NT2/D1 (cell line): ENCODE measurements at regions not wholly inside any gene's neighbourhood (a gene's known extent, or its start where the extent isn't known, plus 50 kb on each side); places are given as distances from the start of the nearest gene placed in this dataset.

Experiments
- DNase-seq: peaks from one replicate; pipeline ENCODE4 v3.0.0-alpha.2; 2011; ENCODE audit warnings: low read depth, low spot score
- H3K27me3 ChIP-seq: 2 replicates; pipeline ENCODE4 v1.6.0; 2011; ENCODE audit warnings: mild to moderate bottlenecking; ENCODE audit not compliant: insufficient read length, insufficient read depth
- H3K36me3 ChIP-seq: 2 replicates; pipeline ENCODE4 v1.6.1; 2011; ENCODE audit warnings: mild to moderate bottlenecking, low read length, mixed read lengths; ENCODE audit not compliant: insufficient read depth, insufficient read length
- H3K4me1 ChIP-seq: 2 replicates; pipeline ENCODE4 v1.5.1; 2011; ENCODE audit not compliant: insufficient read depth, insufficient read length
- H3K4me3 ChIP-seq: 2 replicates; pipeline ENCODE4 v1.5.1; 2011; ENCODE audit warnings: low read depth; ENCODE audit not compliant: insufficient read length
- H3K9ac ChIP-seq: 2 replicates; pipeline ENCODE4 v1.6.0; 2011; ENCODE audit warnings: low read depth; ENCODE audit not compliant: insufficient read length
- H3K9me3 ChIP-seq: 2 replicates; pipeline ENCODE4 v1.5.1; 2011; ENCODE audit warnings: mild to moderate bottlenecking, low read length; ENCODE audit not compliant: insufficient read depth
- SUZ12 ChIP-seq: IDR thresholded peaks from 2 replicates; pipeline ENCODE4 v1.6.1; 2011; ENCODE audit not compliant: insufficient read length, insufficient read depth; ENCODE audit errors: extremely low read depth
- YY1 ChIP-seq: IDR thresholded peaks from 2 replicates; pipeline ENCODE4 v1.6.1; 2011; ENCODE audit not compliant: insufficient read length, insufficient read depth
- ZNF274 ChIP-seq: IDR thresholded peaks from 2 replicates; pipeline ENCODE4 v1.6.1; 2011; ENCODE audit warnings: mild to moderate bottlenecking, low read depth, low read length

GRCh38 chr1:90204023-90204590 is 209.2 kb downstream of the ZNF326 start:
- no peaks in the 10 kb centered on the region for H3K9me3 ChIP-seq
- TF ChIP-seq ZNF274 (no peak), YY1 (no peak), SUZ12 (no peak)
- no peak overlapping the region for H3K4me3 ChIP-seq
- peak; percentile 27 for DNase-seq
- H3K27me3 ChIP-seq = no peaks in the 10 kb centered on the region
- H3K4me1 ChIP-seq = peaks cover 6% of the 10 kb centered on the region
- H3K36me3 ChIP-seq = no peaks in the 10 kb centered on the region
- no peak overlapping the region for H3K9ac ChIP-seq

GRCh38 chr1:90201467-90202358 is 206.8 kb downstream of the ZNF326 start:
- peaks cover 2% of the 10 kb centered on the region for H3K4me1 ChIP-seq
- H3K9ac ChIP-seq = no peak overlapping the region
- H3K36me3 ChIP-seq = no peaks in the 10 kb centered on the region
- no peaks in the 10 kb centered on the region for H3K9me3 ChIP-seq
- DNase-seq = no peak
- no peak overlapping the region for H3K4me3 ChIP-seq
- TF ChIP-seq YY1 (no peak), SUZ12 (no peak), ZNF274 (no peak)
- H3K27me3 ChIP-seq = no peaks in the 10 kb centered on the region

DNA sequence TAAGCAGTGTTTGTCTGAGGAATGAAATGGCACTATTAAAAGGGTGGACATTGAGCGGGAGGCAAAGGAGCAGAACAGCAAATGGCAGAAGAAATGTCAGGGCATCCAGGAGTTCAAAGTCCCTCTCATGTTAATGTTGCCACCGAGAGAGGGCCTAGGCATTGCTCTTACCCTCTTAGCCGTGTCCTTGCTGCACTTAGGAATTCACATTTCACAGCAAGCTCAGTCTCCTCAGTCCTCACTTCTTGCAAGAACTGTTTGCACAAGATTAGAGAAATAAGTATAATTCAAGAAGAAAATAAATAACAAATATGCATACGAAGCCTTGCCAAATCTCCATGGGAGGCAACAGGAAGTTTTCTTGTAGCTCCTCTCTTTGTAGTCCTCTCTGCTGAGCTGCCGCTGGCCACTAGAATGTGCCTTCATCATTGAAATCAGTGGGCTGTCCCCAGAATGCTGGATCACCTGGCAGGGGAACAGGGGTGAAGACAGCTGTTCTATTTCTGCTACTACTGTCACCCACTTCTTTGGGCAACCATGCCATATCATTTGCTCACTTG is 205.8 kb downstream of the ZNF326 start:
- H3K9ac ChIP-seq = no peak overlapping the region
- H3K4me3 ChIP-seq = no peak overlapping the region
- H3K4me1 ChIP-seq = peaks cover 2% of the 10 kb centered on the region
- no peaks in the 10 kb centered on the region for H3K9me3 ChIP-seq
- H3K36me3 ChIP-seq = no peaks in the 10 kb centered on the region
- TF ChIP-seq YY1 (no peak), SUZ12 (no peak), ZNF274 (no peak)
- H3K27me3 ChIP-seq = no peaks in the 10 kb centered on the region
- no peak for DNase-seq

GRCh38 chr1:90198616-90199332 is 203.9 kb downstream of the ZNF326 start:
- no peak overlapping the region for H3K9ac ChIP-seq
- no peak for TF ChIP-seq ZNF274
- TF ChIP-seq YY1 = no peak
- TF ChIP-seq SUZ12 = no peak
- no peaks in the 10 kb centered on the region for H3K27me3 ChIP-seq
- H3K36me3 ChIP-seq = no peaks in the 10 kb centered on the region
- H3K4me3 ChIP-seq = no peak overlapping the region
- no peak for DNase-seq
- no peaks in the 10 kb centered on the region for H3K9me3 ChIP-seq
- H3K4me1 ChIP-seq = no peaks in the 10 kb centered on the region

DNA sequence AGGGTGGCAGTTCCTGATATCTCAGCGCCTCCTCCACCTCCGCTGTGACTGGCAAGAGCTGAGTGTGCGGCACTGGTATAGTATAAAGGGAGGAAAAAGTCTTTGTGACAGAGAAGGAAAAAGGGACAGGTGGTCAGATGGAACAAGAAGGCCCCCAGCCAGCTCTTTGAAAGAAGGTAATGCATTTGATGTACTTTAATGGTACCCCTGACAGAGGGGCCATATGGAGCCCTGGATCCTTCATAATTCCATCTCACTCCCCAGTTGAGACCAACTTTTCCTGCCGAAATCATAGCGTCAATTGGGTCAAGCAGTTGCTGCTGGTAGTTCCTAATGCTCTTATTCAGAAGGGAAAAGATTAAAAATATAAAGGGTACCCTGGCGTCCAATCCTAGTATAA is 198.2 kb downstream of the ZNF326 start:
- Histone ChIP-seq H3K9ac (no peak overlapping the region), H3K27me3 (no peaks in the 10 kb centered on the region), H3K36me3 (no peaks in the 10 kb centered on the region), H3K4me1 (no peaks in the 10 kb centered on the region), H3K9me3 (no peaks in the 10 kb centered on the region), H3K4me3 (no peak overlapping the region)
- no peak for DNase-seq
- TF ChIP-seq ZNF274 = no peak
- no peak for TF ChIP-seq SUZ12
- no peak for TF ChIP-seq YY1

DNA sequence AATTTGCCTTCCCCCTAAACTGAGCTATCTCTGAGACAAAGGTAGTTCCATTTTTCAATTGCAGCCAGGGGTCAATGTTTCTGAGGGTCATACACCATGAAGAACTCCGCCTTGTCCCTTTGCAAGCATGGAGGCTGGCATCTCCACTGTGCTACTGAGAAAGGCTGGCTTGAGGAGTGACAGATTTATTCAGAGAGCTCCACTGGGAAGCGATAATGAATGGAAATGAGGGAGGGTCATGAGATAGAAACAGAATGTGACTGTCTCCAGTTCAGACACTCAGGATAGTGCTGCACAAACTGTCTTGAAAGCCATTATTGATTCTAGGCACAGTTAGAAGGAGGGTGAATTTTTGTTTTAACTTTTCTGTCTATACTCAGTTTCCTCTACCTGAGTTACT is 197.5 kb downstream of the ZNF326 start:
- H3K27me3 ChIP-seq = no peaks in the 10 kb centered on the region
- TF ChIP-seq YY1 = no peak
- TF ChIP-seq SUZ12 = no peak
- TF ChIP-seq ZNF274 = no peak
- H3K9ac ChIP-seq = no peak overlapping the region
- H3K4me3 ChIP-seq = no peak overlapping the region
- no peak for DNase-seq
- H3K36me3 ChIP-seq = no peaks in the 10 kb centered on the region
- H3K9me3 ChIP-seq = no peaks in the 10 kb centered on the region
- no peaks in the 10 kb centered on the region for H3K4me1 ChIP-seq
